Astrocyte (in vitro differentiated cells and primary cell): ENCODE measurements at regions not wholly inside any gene's neighbourhood (a gene's known extent, or its start where the extent isn't known, plus 50 kb on each side); places are given as distances from the start of the nearest gene placed in this dataset.

Experiments used
- DNase-seq: peaks from one replicate; pipeline ENCODE4 v3.0.0-alpha.2; 2010; ENCODE audit warnings: low read depth
- FAIRE-seq: peaks from 2 replicates; lab custom pipeline; 2011; peaks lifted over from hg19 to GRCh38; lab: Jason Lieb, UNC
- H2AFZ ChIP-seq: 2 replicates; pipeline ENCODE4 v1.6.0; 2012; ENCODE audit warnings: low read depth, low read length, inconsistent platforms
- H3K27ac ChIP-seq: 2 replicates; pipeline ENCODE4 v1.5.1; 2011; ENCODE audit warnings: low read depth, low read length, inconsistent platforms
- H3K27me3 ChIP-seq: 2 replicates; pipeline ENCODE4 v1.6.0; 2011; ENCODE audit warnings: low read length, inconsistent platforms; ENCODE audit not compliant: insufficient read depth
- H3K36me3 ChIP-seq: 2 replicates; pipeline ENCODE4 v1.5.1; 2011; ENCODE audit warnings: low read length, inconsistent platforms; ENCODE audit not compliant: insufficient read depth
- H3K4me1 ChIP-seq: 2 replicates; pipeline ENCODE4 v1.5.1; 2011; ENCODE audit warnings: low read length, inconsistent platforms; ENCODE audit not compliant: insufficient read depth
- H3K4me2 ChIP-seq: 2 replicates; pipeline ENCODE4 v1.6.0; 2012; ENCODE audit warnings: low read length, inconsistent platforms
- H3K4me3 ChIP-seq: 2 replicates; pipeline ENCODE4 v1.5.1; 2011; ENCODE audit warnings: low read depth, mild to moderate bottlenecking, low read length, inconsistent platforms; ENCODE audit not compliant: insufficient read depth
- H3K79me2 ChIP-seq: 2 replicates; pipeline ENCODE4 v1.6.0; 2012; ENCODE audit warnings: mild to moderate bottlenecking, low read length, inconsistent platforms; ENCODE audit not compliant: insufficient read depth
- H3K9ac ChIP-seq: 2 replicates; pipeline ENCODE4 v1.6.0; 2012; ENCODE audit warnings: mild to moderate bottlenecking, low read length, inconsistent platforms
- H3K9me3 ChIP-seq: 2 replicates; pipeline ENCODE4 v1.5.1; 2012; ENCODE audit warnings: low read depth, mild to moderate bottlenecking, low read length, inconsistent platforms; ENCODE audit not compliant: insufficient read depth
- H4K20me1 ChIP-seq: 2 replicates; pipeline ENCODE4 v1.6.0; 2012; ENCODE audit warnings: low read length, inconsistent platforms; ENCODE audit not compliant: insufficient read depth
- H3K27ac Mint-ChIP-seq: one replicate; pipeline ENCODE4 v1.8.0; 2021; ENCODE audit warnings: mild to moderate bottlenecking, mixed read lengths; ENCODE audit not compliant: unreplicated experiment
- H3K27me3 Mint-ChIP-seq: one replicate; pipeline ENCODE4 v1.8.0; 2021; ENCODE audit warnings: low read depth, mixed read lengths; ENCODE audit not compliant: unreplicated experiment
- H3K36me3 Mint-ChIP-seq: one replicate; pipeline ENCODE4 v1.8.0; 2021; ENCODE audit warnings: low read depth, mixed read lengths; ENCODE audit not compliant: unreplicated experiment
- H3K4me1 Mint-ChIP-seq: one replicate; pipeline ENCODE4 v1.8.0; 2021; ENCODE audit warnings: low read depth, mixed read lengths; ENCODE audit not compliant: unreplicated experiment
- H3K4me3 Mint-ChIP-seq: one replicate; pipeline ENCODE4 v1.8.0; 2021; ENCODE audit warnings: mild to moderate bottlenecking, moderate library complexity, mixed read lengths; ENCODE audit not compliant: unreplicated experiment
- H3K9me3 Mint-ChIP-seq: one replicate; pipeline ENCODE4 v1.8.0; 2021; ENCODE audit warnings: mild to moderate bottlenecking, mixed read lengths; ENCODE audit not compliant: unreplicated experiment
- EZH2 ChIP-seq: IDR thresholded peaks from 2 replicates; pipeline ENCODE4 v1.6.1; 2012; ENCODE audit warnings: mild to moderate bottlenecking, low read length, inconsistent platforms; ENCODE audit not compliant: insufficient read depth
- TF ChIP-seq, protein P1 (sequence below): IDR thresholded peaks from 2 replicates; pipeline ENCODE4 v1.5.1; 2011; ENCODE audit warnings: low read depth, mild to moderate bottlenecking, inconsistent platforms, low read length, moderate library complexity; ENCODE audit not compliant: insufficient read depth

GRCh38 chr1:125080077-125080476, 3895.3 kb downstream of the SRGAP2C start:
- H3K9me3 Mint-ChIP-seq, result peaks cover 57% of the 10 kb centered on the region
- TF ChIP-seq EZH2, result no peak
- TF ChIP-seq, protein P1, sequence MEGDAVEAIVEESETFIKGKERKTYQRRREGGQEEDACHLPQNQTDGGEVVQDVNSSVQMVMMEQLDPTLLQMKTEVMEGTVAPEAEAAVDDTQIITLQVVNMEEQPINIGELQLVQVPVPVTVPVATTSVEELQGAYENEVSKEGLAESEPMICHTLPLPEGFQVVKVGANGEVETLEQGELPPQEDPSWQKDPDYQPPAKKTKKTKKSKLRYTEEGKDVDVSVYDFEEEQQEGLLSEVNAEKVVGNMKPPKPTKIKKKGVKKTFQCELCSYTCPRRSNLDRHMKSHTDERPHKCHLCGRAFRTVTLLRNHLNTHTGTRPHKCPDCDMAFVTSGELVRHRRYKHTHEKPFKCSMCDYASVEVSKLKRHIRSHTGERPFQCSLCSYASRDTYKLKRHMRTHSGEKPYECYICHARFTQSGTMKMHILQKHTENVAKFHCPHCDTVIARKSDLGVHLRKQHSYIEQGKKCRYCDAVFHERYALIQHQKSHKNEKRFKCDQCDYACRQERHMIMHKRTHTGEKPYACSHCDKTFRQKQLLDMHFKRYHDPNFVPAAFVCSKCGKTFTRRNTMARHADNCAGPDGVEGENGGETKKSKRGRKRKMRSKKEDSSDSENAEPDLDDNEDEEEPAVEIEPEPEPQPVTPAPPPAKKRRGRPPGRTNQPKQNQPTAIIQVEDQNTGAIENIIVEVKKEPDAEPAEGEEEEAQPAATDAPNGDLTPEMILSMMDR, result no peak
- DNase-seq, result no peak
- H3K27me3 Mint-ChIP-seq, result no peaks in the 10 kb centered on the region
- no peak overlapping the region for H3K4me3 Mint-ChIP-seq
- no peak overlapping the region for H3K27ac ChIP-seq
- no peak overlapping the region for H3K9ac ChIP-seq
- H3K4me1 Mint-ChIP-seq, result no peaks in the 10 kb centered on the region
- H3K36me3 ChIP-seq, result no peaks in the 10 kb centered on the region
- H3K4me1 ChIP-seq, result no peaks in the 10 kb centered on the region
- no peaks in the 10 kb centered on the region for H3K36me3 Mint-ChIP-seq
- H2AFZ ChIP-seq, result no peak overlapping the region
- no peak overlapping the region for H3K27ac Mint-ChIP-seq
- peaks cover 22% of the 10 kb centered on the region for H3K9me3 ChIP-seq
- H3K4me2 ChIP-seq, result no peak overlapping the region
- FAIRE-seq, result no peak
- H3K4me3 ChIP-seq, result no peak overlapping the region
- H3K79me2 ChIP-seq, result no peaks in the 10 kb centered on the region
- H3K27me3 ChIP-seq, result no peaks in the 10 kb centered on the region
- H4K20me1 ChIP-seq, result no peaks in the 10 kb centered on the region

DNA sequence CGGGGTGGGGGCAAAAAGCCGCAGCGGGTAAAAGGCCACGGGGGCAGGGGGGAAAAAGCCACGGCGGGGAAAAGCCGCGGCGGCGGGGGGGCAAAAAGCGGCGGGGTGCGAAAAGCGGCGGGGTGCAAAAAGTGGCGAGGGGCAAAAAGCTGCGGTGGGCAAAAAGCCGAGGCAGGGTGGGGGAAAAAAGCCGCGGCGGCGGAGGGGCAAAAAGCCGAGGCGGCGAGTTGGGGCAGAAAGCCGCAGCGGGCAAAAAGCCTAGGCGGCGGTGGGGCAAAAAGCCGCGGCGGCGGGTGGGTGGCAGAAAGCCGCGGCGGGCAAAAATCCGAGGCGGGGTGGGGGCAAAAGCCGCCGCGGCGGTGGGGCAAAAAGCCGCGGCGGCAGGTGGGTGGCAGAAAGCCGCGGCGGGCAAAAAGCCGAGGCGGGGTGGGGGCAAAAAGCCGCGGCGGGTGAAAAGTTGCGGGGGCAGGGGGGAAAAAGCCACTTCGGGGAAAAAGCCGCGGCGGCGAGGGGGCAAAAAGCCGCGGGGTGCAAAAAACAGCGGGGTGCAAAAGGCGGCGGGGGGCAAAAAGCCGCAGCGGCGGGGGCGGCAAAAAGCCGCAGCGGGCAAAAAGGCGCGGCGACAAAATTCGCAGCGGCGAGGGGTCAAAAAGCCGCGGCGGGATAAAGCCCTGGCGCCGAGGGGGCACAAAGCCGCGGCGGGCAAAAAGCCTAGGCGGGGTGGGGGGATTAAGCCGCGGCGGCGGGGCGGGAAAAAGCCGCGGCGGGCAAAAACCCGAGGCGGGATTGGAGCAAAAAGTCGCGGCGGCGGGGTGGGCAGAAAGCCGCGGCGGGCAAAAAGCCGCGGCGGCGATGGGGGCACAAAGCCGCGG, 3901.2 kb downstream of the SRGAP2C start:
- H3K4me3 ChIP-seq, result no peak overlapping the region
- Mint-ChIP-seq H3K4me1 (no peaks in the 10 kb centered on the region), H3K27me3 (no peaks in the 10 kb centered on the region), H3K27ac (no peak overlapping the region), H3K4me3 (no peak overlapping the region), H3K9me3 (peaks cover 43% of the 10 kb centered on the region), H3K36me3 (no peaks in the 10 kb centered on the region)
- H4K20me1 ChIP-seq, result no peaks in the 10 kb centered on the region
- H3K9me3 ChIP-seq, result peaks cover 16% of the 10 kb centered on the region
- no peaks in the 10 kb centered on the region for H3K79me2 ChIP-seq
- no peak overlapping the region for H3K9ac ChIP-seq
- no peak overlapping the region for H3K27ac ChIP-seq
- no peak for TF ChIP-seq EZH2
- TF ChIP-seq, protein P1, result no peak
- no peak for FAIRE-seq
- no peak overlapping the region for H2AFZ ChIP-seq
- no peak for DNase-seq
- no peaks in the 10 kb centered on the region for H3K27me3 ChIP-seq
- H3K4me2 ChIP-seq, result no peak overlapping the region
- H3K4me1 ChIP-seq, result no peaks in the 10 kb centered on the region
- H3K36me3 ChIP-seq, result no peaks in the 10 kb centered on the region

- Histone ChIP-seq H2AFZ (no peak overlapping the region), H4K20me1 (no peaks in the 10 kb centered on the region), H3K27me3 (no peaks in the 10 kb centered on the region), H3K9me3 (peaks cover 16% of the 10 kb centered on the region), H3K9ac (no peak overlapping the region), H3K27ac (no peak overlapping the region), H3K79me2 (no peaks in the 10 kb centered on the region), H3K4me1 (no peaks in the 10 kb centered on the region), H3K4me3 (no peak overlapping the region), H3K4me2 (no peak overlapping the region), H3K36me3 (no peaks in the 10 kb centered on the region)
- Mint-ChIP-seq H3K27ac (no peak overlapping the region), H3K27me3 (no peaks in the 10 kb centered on the region), H3K4me3 (no peak overlapping the region), H3K9me3 (peaks cover 37% of the 10 kb centered on the region), H3K36me3 (no peaks in the 10 kb centered on the region), H3K4me1 (no peaks in the 10 kb centered on the region)
- DNase-seq (no peak), FAIRE-seq (no peak)
- TF ChIP-seq, protein P1, result no peak
Observed at GRCh38 chr1:125086611-125087010, 3901.8 kb downstream of the SRGAP2C start.
